ENCODE measurements at regions not wholly inside any gene's neighbourhood (a gene's known extent, or its start where the extent isn't known, plus 50 kb on each side); places are given as distances from the start of the nearest gene placed in this dataset.

DNA sequence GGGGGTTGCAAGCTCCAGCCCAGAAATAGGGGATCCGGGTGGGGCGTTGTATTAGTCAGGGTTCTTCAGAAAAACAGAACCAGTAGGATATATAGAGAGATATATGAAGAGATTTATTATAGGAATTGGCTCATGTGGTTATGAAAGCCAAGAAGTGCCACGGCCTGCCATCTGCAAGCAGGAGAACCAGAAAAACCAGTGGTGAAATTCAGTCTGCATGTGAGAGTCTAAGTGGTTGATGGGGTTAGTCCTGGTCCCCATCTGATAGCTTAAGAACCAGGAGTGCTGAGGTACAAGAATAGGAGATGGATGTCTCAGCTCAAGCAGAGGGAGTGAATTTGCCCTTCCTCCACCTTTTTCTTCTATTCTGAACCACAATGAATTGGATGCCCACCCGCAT is 123.4 kb upstream of the APC start:
- Histone ChIP-seq H3K4me2 (ENCODE audit: insufficient read depth, low read length) (no peak overlapping the region), H3K27ac (ENCODE audit: extremely low read depth, low read depth, low read length) (no peak overlapping the region), H3K36me3 (ENCODE audit: control insufficient read depth, insufficient read depth, low read length) (no peaks in the 10 kb centered on the region), H3K4me1 (replicated peaks in 1 of 2; ENCODE audit: control insufficient read depth in 2 of 2, insufficient read depth in 2 of 2, low read length in 2 of 2) (no peaks in the 10 kb centered on the region), H3K9ac (ENCODE audit: insufficient read depth in 1 of 2, low read depth in 2 of 2, low read length in 2 of 2) (no peak overlapping the region), H3K79me2 (ENCODE audit: control insufficient read depth, insufficient read depth, low read length) (no peaks in the 10 kb centered on the region), H2AFZ (ENCODE audit: low read depth, low read length) (no peak overlapping the region), H3K4me3 (no peak overlapping the region), H3K9me3 (replicated peaks; ENCODE audit: control insufficient read depth, insufficient read depth, low read depth, low read length) (no peaks in the 10 kb centered on the region), H4K20me1 (replicated peaks; ENCODE audit: control insufficient read depth, insufficient read depth, low read length) (no peaks in the 10 kb centered on the region), H3K27me3 (ENCODE audit: control insufficient read depth in 2 of 2, insufficient read depth in 2 of 2, low read length in 2 of 2) (peaks cover 9 to 16% of the 10 kb centered on the region in 2 experiments; a peak in 4 of 5 replicates), H3K9me1 (ENCODE audit: control insufficient read depth, insufficient read depth, low read length) (no peaks in the 10 kb centered on the region)
- DNase-seq (ENCODE audit: extremely low read depth in 1 of 4, low spot score in 3 of 4) (no peak), ATAC-seq (no peak), FAIRE-seq (no peak)
- TF ChIP-seq TEAD4 (IDR thresholded peaks at IDR 0.05; ENCODE audit: low read length) (no peak), TEAD4 (CRISPR knock-in tag; IDR thresholded peaks at IDR 0.05; ENCODE audit: borderline replicate concordance) (no peak), BRF1 (IDR thresholded peaks at IDR 0.05; ENCODE audit: borderline replicate concordance, extremely low read depth, insufficient read length) (no peak), PTBP1 (IDR thresholded peaks at IDR 0.05; ENCODE audit: low read depth, low read length) (no peak), ZNF589 (CRISPR knock-in tag; IDR thresholded peaks at IDR 0.05; ENCODE audit: low read depth) (no peak), ELF4 (CRISPR knock-in tag; IDR thresholded peaks at IDR 0.05) (no peak), MYBL2 (IDR thresholded peaks at IDR 0.05; ENCODE audit: low read depth) (no peak), MYBL2 (CRISPR knock-in tag; IDR thresholded peaks at IDR 0.05; ENCODE audit: borderline replicate concordance) (no peak), PHF21A (IDR thresholded peaks at IDR 0.05; ENCODE audit: borderline replicate concordance, low read depth) (no peak), RBM17 (IDR thresholded peaks at IDR 0.05; ENCODE audit: borderline replicate concordance, low read depth, low read length) (no peak), ZFPM2 (CRISPR knock-in tag; IDR thresholded peaks at IDR 0.05) (no peak), NR2C1 (IDR thresholded peaks at IDR 0.05) (no peak), NR2C1 (tag; IDR thresholded peaks at IDR 0.05) (no peak), ZSCAN29 (IDR thresholded peaks at IDR 0.05) (no peak), NFIX (CRISPR knock-in tag; IDR thresholded peaks at IDR 0.05; ENCODE audit: low read depth) (no peak)
- TF ChIP-seq, protein P1, sequence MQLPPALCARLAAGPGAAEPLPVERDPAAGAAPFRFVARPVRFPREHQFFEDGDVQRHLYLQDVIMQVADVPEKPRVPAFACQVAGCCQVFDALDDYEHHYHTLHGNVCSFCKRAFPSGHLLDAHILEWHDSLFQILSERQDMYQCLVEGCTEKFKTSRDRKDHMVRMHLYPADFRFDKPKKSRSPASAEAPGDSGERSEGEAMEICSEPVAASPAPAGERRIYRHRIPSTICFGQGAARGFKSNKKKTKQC (CRISPR knock-in tag; IDR thresholded peaks at IDR 0.05): no peak
- TF ChIP-seq, protein P2, sequence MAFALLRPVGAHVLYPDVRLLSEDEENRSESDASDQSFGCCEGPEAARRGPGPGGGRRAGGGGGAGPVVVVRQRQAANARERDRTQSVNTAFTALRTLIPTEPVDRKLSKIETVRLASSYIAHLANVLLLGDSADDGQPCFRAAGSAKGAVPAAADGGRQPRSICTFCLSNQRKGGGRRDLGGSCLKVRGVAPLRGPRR (CRISPR knock-in tag; IDR thresholded peaks at IDR 0.05): no peak
- TF ChIP-seq, protein P3, sequence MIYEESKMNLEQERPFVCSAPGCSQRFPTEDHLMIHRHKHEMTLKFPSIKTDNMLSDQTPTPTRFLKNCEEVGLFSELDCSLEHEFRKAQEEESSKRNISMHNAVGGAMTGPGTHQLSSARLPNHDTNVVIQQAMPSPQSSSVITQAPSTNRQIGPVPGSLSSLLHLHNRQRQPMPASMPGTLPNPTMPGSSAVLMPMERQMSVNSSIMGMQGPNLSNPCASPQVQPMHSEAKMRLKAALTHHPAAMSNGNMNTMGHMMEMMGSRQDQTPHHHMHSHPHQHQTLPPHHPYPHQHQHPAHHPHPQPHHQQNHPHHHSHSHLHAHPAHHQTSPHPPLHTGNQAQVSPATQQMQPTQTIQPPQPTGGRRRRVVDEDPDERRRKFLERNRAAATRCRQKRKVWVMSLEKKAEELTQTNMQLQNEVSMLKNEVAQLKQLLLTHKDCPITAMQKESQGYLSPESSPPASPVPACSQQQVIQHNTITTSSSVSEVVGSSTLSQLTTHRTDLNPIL (CRISPR knock-in tag; IDR thresholded peaks at IDR 0.05): no peak
- in situ Hi-C loops (cut with MboI): no loop called here
- intact Hi-C loops (cut with micrococcal nuclease): no loop called here
- ChIA-PET POLR2A (interaction anchor here (0.5 to 0.7 kb wide), 3 partner anchors 16 to 102 kb away, joined by 3 read pairs; no protein-coding TSS in a partner anchor), CTCF (ENCODE audit: low intra/inter-chr PET ratio) (no interaction called here)
- no TSS peak for BruUV-seq (replicated peaks)
- WGBS (ENCODE audit: insufficient coverage, low coverage, missing lambda C conversion rate): 0% methylated on average over 4 of the region's 4 CpGs
